GM23338 (cell line): ENCODE measurements at regions not wholly inside any gene's neighbourhood (a gene's known extent, or its start where the extent isn't known, plus 50 kb on each side); places are given as distances from the start of the nearest gene placed in this dataset.

Source experiments
- ATAC-seq: fragments of 200-7000 bp; cut with Tn5 transposase; 3 replicates; pipeline ENCODE4 v1.9.1; 2020
- DNase-seq: peaks from one replicate; pipeline ENCODE4 v3.0.0-alpha.2; 2015; ENCODE audit warnings: low spot score
- H2AFZ ChIP-seq: fragments of 200-600 bp; sonication (generic); 2 replicates; pipeline ENCODE4 v1.8.0; 2016; ENCODE audit warnings: antibody characterized with exemption, mild to moderate bottlenecking, moderate library complexity
- H3F3A ChIP-seq: fragments of 200-600 bp; sonication (generic); replicated peaks from 2 replicates; pipeline ENCODE4 v1.8.0; 2017; ENCODE audit warnings: antibody characterized with exemption, mixed run types, low read depth
- H3K27ac ChIP-seq: fragments of 200-600 bp; sonication (generic); 2 replicates; pipeline ENCODE4 v1.6.1; 2016; ENCODE audit warnings: low read depth
- H3K27me3 ChIP-seq: fragments of 200-600 bp; sonication (generic); 2 replicates; pipeline ENCODE4 v1.8.0; 2016; ENCODE audit warnings: mild to moderate bottlenecking, mixed run types, moderate library complexity; ENCODE audit not compliant: insufficient read depth
- H3K36me3 ChIP-seq: fragments of 200-600 bp; sonication (generic); 2 replicates; pipeline ENCODE4 v1.8.0; 2016; ENCODE audit warnings: mild to moderate bottlenecking; ENCODE audit not compliant: insufficient read depth
- H3K4me1 ChIP-seq: fragments of 200-600 bp; sonication (generic); 2 replicates; pipeline ENCODE4 v1.8.0; 2016; ENCODE audit warnings: mild to moderate bottlenecking, moderate library complexity; ENCODE audit not compliant: insufficient read depth
- H3K4me2 ChIP-seq: fragments of 200-600 bp; sonication (generic); 2 replicates; pipeline ENCODE4 v1.7.1; 2017; ENCODE audit warnings: mixed run types
- H3K4me3 ChIP-seq: fragments of 200-600 bp; sonication (generic); 2 replicates; pipeline ENCODE4 v1.6.1; 2016; ENCODE audit warnings: mixed run types
- H3K79me2 ChIP-seq: fragments of 200-600 bp; sonication (generic); replicated peaks from 2 replicates; pipeline ENCODE4 v1.8.0; 2017; ENCODE audit warnings: mild to moderate bottlenecking; ENCODE audit not compliant: insufficient read depth
- H3K9me2 ChIP-seq: fragments of 200-600 bp; sonication (generic); 2 replicates; pipeline ENCODE4 v1.8.0; 2017; ENCODE audit not compliant: insufficient read depth
- H4K20me1 ChIP-seq: fragments of 200-600 bp; sonication (generic); replicated peaks from 2 replicates; pipeline ENCODE4 v1.8.0; 2017; ENCODE audit warnings: mild to moderate bottlenecking; ENCODE audit not compliant: insufficient read depth
- H3K27ac Mint-ChIP-seq: 2 replicates; pipeline ENCODE4 v1.8.0; 2020; ENCODE audit warnings: inconsistent platforms, mild to moderate bottlenecking, moderate library complexity, mixed read lengths
- H3K27me3 Mint-ChIP-seq: 3 replicates; pipeline ENCODE4 v1.8.0; 2022; ENCODE audit warnings: low read depth, mild to moderate bottlenecking, moderate library complexity, mixed read lengths, inconsistent platforms; ENCODE audit not compliant: insufficient read depth, poor library complexity
- H3K36me3 Mint-ChIP-seq: 3 replicates; pipeline ENCODE4 v1.8.0; 2021; ENCODE audit warnings: low read depth, mild to moderate bottlenecking, inconsistent platforms, moderate library complexity, mixed read lengths
- H3K4me1 Mint-ChIP-seq: 3 replicates; pipeline ENCODE4 v1.8.0; 2020; ENCODE audit warnings: mild to moderate bottlenecking, inconsistent platforms, mixed read lengths
- H3K4me3 Mint-ChIP-seq: 3 replicates; pipeline ENCODE4 v1.8.0; 2021; ENCODE audit warnings: moderate library complexity, mild to moderate bottlenecking, inconsistent platforms, mixed read lengths
- H3K9me3 Mint-ChIP-seq: 3 replicates; pipeline ENCODE4 v1.8.0; 2020; ENCODE audit warnings: moderate library complexity, mild to moderate bottlenecking, inconsistent platforms, mixed read lengths
- CREB1 ChIP-seq: fragments of 250-450 bp; sonication (Bioruptor Pico); IDR thresholded peaks from 2 replicates; pipeline ENCODE4 v1.5.0; 2020; ENCODE audit warnings: low read depth, mild to moderate bottlenecking, moderate library complexity
- EZH2 ChIP-seq: fragments of 200-600 bp; sonication (generic); IDR thresholded peaks from one replicate; pipeline ENCODE4 v1.8.0; 2017; ENCODE audit warnings: antibody characterized with exemption, mild to moderate bottlenecking, low read depth; ENCODE audit not compliant: unreplicated experiment
- EZH2phosphoT487 ChIP-seq: fragments of 200-600 bp; sonication (generic); IDR thresholded peaks from one replicate; pipeline ENCODE4 v1.8.1; 2018; ENCODE audit warnings: antibody characterized with exemption; ENCODE audit not compliant: unreplicated experiment
- JUNB ChIP-seq: IDR thresholded peaks from one replicate; pipeline ENCODE4 v1.6.1; 2016; ENCODE audit warnings: antibody characterized with exemption; ENCODE audit not compliant: unreplicated experiment
- NANOG ChIP-seq: IDR thresholded peaks from 2 replicates; pipeline ENCODE4 v1.6.1; 2016; ENCODE audit warnings: antibody characterized with exemption, borderline replicate concordance
- POLR2AphosphoS5 ChIP-seq: IDR thresholded peaks from 2 replicates; pipeline ENCODE4 v1.6.1; 2016; ENCODE audit warnings: antibody characterized with exemption, low read depth
- STAT1 ChIP-seq: IDR thresholded peaks from one replicate; pipeline ENCODE4 v1.6.1; 2016; ENCODE audit warnings: antibody characterized with exemption; ENCODE audit not compliant: unreplicated experiment
- ZNF114 ChIP-seq: fragments of 250-450 bp; sonication (Bioruptor Pico); IDR thresholded peaks from 2 replicates; pipeline ENCODE4 v1.5.0; 2020; ENCODE audit warnings: mild to moderate bottlenecking, moderate library complexity
- ZNF331 ChIP-seq: fragments of 250-450 bp; sonication (Bioruptor Pico); IDR thresholded peaks from 2 replicates; pipeline ENCODE4 v1.5.0; 2020; ENCODE audit warnings: low read depth, mild to moderate bottlenecking, moderate library complexity
- TF ChIP-seq, protein P1 (sequence below): IDR thresholded peaks from 2 replicates; pipeline ENCODE4 v1.6.1; 2016; ENCODE audit warnings: antibody characterized with exemption
- TF ChIP-seq, protein P2 (sequence below): fragments of 250-450 bp; sonication (Bioruptor Pico); IDR thresholded peaks from 2 replicates; pipeline ENCODE4 v1.5.0; 2020; ENCODE audit warnings: mild to moderate bottlenecking, moderate library complexity
- TF ChIP-seq, protein P3 (sequence below), 2 experiments: fragments of 200-600 bp in 1 of 2; sonication (generic) in 1 of 2; conservative IDR thresholded peaks; 2 replicates each; pipeline versions ENCODE4 v1.5.1 to v1.6.1; 2016 to 2017; ENCODE audit warnings: antibody characterized with exemption in 2 of 2, low read depth in 2 of 2, mild to moderate bottlenecking in 2 of 2, moderate library complexity in 1 of 2
- TF ChIP-seq, protein P4 (sequence below): IDR thresholded peaks from one replicate; pipeline ENCODE4 v1.6.1; 2018; ENCODE audit warnings: antibody characterized with exemption; ENCODE audit not compliant: unreplicated experiment

DNA sequence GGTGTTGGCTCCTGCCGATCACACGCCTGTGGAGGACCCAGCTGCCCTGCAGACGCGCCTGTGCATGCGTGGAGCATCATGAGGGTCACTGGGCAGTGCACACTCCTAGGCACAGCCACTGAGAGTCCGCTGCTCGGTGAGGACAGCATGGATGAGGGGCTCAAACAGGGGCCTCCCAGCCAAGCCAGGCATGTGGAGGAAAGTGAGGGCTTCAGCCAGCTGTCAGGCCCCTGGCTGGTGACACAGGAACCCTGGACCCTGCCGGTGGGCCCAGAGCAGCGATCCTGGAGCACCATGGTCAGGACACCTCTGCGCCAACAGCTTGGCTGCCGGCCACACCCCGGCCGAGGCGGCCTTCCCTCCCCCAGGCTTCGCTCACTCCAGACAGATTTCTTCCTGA lies 171.2 kb downstream of the RTP5 start:
- Mint-ChIP-seq H3K27me3 (peaks cover 69% of the 10 kb centered on the region), H3K9me3 (peaks cover 5% of the 10 kb centered on the region; the same call in 1 of the 3 replicates), H3K4me3 (no peak overlapping the region), H3K36me3 (peaks cover 3% of the 10 kb centered on the region; the same call in 1 of the 3 replicates), H3K27ac (no peak overlapping the region), H3K4me1 (no peaks in the 10 kb centered on the region; the same call in 2 of the 3 replicates)
- no peaks in the 10 kb centered on the region for H3F3A ChIP-seq
- no peaks in the 10 kb centered on the region for H3K79me2 ChIP-seq
- no peak overlapping the region for H3K4me2 ChIP-seq
- no peaks in the 10 kb centered on the region for H3K4me1 ChIP-seq
- DNase-seq (no peak), ATAC-seq (no peak)
- no peaks in the 10 kb centered on the region for H3K9me2 ChIP-seq
- no peaks in the 10 kb centered on the region for H3K36me3 ChIP-seq
- H3K27ac ChIP-seq = no peak overlapping the region
- peaks cover 6% of the 10 kb centered on the region; the same call in 1 of the 2 replicates for H4K20me1 ChIP-seq
- H3K4me3 ChIP-seq = no peak overlapping the region
- H3K27me3 ChIP-seq = peaks cover 74% of the 10 kb centered on the region
- no peak overlapping the region for H2AFZ ChIP-seq
- TF ChIP-seq ZNF114 (CRISPR knock-in tag) = no peak
- TF ChIP-seq EZH2phosphoT487 = no peak
- no peak for TF ChIP-seq POLR2AphosphoS5
- TF ChIP-seq ZNF331 (CRISPR knock-in tag) = no peak
- TF ChIP-seq, protein P1, sequence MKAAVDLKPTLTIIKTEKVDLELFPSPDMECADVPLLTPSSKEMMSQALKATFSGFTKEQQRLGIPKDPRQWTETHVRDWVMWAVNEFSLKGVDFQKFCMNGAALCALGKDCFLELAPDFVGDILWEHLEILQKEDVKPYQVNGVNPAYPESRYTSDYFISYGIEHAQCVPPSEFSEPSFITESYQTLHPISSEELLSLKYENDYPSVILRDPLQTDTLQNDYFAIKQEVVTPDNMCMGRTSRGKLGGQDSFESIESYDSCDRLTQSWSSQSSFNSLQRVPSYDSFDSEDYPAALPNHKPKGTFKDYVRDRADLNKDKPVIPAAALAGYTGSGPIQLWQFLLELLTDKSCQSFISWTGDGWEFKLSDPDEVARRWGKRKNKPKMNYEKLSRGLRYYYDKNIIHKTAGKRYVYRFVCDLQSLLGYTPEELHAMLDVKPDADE = no peak
- no peak for TF ChIP-seq NANOG
- no peak for TF ChIP-seq JUNB
- TF ChIP-seq, protein P2, sequence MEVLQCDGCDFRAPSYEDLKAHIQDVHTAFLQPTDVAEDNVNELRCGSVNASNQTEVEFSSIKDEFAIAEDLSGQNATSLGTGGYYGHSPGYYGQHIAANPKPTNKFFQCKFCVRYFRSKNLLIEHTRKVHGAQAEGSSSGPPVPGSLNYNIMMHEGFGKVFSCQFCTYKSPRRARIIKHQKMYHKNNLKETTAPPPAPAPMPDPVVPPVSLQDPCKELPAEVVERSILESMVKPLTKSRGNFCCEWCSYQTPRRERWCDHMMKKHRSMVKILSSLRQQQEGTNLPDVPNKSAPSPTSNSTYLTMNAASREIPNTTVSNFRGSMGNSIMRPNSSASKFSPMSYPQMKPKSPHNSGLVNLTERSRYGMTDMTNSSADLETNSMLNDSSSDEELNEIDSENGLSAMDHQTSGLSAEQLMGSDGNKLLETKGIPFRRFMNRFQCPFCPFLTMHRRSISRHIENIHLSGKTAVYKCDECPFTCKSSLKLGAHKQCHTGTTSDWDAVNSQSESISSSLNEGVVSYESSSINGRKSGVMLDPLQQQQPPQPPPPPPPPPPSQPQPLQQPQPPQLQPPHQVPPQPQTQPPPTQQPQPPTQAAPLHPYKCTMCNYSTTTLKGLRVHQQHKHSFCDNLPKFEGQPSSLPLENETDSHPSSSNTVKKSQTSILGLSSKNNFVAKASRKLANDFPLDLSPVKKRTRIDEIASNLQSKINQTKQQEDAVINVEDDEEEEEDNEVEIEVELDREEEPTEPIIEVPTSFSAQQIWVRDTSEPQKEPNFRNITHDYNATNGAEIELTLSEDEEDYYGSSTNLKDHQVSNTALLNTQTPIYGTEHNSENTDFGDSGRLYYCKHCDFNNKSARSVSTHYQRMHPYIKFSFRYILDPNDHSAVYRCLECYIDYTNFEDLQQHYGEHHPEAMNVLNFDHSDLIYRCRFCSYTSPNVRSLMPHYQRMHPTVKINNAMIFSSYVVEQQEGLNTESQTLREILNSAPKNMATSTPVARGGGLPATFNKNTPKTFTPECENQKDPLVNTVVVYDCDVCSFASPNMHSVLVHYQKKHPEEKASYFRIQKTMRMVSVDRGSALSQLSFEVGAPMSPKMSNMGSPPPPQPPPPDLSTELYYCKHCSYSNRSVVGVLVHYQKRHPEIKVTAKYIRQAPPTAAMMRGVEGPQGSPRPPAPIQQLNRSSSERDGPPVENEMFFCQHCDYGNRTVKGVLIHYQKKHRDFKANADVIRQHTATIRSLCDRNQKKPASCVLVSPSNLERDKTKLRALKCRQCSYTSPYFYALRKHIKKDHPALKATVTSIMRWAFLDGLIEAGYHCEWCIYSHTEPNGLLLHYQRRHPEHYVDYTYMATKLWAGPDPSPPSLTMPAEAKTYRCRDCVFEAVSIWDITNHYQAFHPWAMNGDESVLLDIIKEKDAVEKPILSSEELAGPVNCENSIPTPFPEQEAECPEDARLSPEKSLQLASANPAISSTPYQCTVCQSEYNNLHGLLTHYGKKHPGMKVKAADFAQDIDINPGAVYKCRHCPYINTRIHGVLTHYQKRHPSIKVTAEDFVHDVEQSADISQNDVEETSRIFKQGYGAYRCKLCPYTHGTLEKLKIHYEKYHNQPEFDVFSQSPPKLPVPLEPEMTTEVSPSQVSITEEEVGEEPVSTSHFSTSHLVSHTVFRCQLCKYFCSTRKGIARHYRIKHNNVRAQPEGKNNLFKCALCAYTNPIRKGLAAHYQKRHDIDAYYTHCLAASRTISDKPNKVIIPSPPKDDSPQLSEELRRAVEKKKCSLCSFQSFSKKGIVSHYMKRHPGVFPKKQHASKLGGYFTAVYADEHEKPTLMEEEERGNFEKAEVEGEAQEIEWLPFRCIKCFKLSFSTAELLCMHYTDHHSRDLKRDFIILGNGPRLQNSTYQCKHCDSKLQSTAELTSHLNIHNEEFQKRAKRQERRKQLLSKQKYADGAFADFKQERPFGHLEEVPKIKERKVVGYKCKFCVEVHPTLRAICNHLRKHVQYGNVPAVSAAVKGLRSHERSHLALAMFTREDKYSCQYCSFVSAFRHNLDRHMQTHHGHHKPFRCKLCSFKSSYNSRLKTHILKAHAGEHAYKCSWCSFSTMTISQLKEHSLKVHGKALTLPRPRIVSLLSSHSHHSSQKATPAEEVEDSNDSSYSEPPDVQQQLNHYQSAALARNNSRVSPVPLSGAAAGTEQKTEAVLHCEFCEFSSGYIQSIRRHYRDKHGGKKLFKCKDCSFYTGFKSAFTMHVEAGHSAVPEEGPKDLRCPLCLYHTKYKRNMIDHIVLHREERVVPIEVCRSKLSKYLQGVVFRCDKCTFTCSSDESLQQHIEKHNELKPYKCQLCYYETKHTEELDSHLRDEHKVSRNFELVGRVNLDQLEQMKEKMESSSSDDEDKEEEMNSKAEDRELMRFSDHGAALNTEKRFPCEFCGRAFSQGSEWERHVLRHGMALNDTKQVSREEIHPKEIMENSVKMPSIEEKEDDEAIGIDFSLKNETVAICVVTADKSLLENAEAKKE = no peak
- TF ChIP-seq CREB1 (CRISPR knock-in tag) = no peak
- TF ChIP-seq, protein P3, sequence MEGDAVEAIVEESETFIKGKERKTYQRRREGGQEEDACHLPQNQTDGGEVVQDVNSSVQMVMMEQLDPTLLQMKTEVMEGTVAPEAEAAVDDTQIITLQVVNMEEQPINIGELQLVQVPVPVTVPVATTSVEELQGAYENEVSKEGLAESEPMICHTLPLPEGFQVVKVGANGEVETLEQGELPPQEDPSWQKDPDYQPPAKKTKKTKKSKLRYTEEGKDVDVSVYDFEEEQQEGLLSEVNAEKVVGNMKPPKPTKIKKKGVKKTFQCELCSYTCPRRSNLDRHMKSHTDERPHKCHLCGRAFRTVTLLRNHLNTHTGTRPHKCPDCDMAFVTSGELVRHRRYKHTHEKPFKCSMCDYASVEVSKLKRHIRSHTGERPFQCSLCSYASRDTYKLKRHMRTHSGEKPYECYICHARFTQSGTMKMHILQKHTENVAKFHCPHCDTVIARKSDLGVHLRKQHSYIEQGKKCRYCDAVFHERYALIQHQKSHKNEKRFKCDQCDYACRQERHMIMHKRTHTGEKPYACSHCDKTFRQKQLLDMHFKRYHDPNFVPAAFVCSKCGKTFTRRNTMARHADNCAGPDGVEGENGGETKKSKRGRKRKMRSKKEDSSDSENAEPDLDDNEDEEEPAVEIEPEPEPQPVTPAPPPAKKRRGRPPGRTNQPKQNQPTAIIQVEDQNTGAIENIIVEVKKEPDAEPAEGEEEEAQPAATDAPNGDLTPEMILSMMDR (conservative IDR thresholded peaks at IDR 0.05; ENCODE audit: low read depth in 2 of 2) = no peak
- TF ChIP-seq, protein P4, sequence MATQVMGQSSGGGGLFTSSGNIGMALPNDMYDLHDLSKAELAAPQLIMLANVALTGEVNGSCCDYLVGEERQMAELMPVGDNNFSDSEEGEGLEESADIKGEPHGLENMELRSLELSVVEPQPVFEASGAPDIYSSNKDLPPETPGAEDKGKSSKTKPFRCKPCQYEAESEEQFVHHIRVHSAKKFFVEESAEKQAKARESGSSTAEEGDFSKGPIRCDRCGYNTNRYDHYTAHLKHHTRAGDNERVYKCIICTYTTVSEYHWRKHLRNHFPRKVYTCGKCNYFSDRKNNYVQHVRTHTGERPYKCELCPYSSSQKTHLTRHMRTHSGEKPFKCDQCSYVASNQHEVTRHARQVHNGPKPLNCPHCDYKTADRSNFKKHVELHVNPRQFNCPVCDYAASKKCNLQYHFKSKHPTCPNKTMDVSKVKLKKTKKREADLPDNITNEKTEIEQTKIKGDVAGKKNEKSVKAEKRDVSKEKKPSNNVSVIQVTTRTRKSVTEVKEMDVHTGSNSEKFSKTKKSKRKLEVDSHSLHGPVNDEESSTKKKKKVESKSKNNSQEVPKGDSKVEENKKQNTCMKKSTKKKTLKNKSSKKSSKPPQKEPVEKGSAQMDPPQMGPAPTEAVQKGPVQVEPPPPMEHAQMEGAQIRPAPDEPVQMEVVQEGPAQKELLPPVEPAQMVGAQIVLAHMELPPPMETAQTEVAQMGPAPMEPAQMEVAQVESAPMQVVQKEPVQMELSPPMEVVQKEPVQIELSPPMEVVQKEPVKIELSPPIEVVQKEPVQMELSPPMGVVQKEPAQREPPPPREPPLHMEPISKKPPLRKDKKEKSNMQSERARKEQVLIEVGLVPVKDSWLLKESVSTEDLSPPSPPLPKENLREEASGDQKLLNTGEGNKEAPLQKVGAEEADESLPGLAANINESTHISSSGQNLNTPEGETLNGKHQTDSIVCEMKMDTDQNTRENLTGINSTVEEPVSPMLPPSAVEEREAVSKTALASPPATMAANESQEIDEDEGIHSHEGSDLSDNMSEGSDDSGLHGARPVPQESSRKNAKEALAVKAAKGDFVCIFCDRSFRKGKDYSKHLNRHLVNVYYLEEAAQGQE = no peak
- no peak for TF ChIP-seq EZH2
- no peak for TF ChIP-seq STAT1
